HG02943 (cell line): ENCODE measurements at regions not wholly inside any gene's neighbourhood (a gene's known extent, or its start where the extent isn't known, plus 50 kb on each side); places are given as distances from the start of the nearest gene placed in this dataset.

Experiments used
- ATAC-seq: cut with Tn5 transposase; IDR thresholded peaks from one replicate; pipeline ENCODE4 v1.9.1; 2021; ENCODE audit warnings: mild to moderate bottlenecking, low read depth, moderate library complexity; ENCODE audit not compliant: unreplicated experiment

DNA sequence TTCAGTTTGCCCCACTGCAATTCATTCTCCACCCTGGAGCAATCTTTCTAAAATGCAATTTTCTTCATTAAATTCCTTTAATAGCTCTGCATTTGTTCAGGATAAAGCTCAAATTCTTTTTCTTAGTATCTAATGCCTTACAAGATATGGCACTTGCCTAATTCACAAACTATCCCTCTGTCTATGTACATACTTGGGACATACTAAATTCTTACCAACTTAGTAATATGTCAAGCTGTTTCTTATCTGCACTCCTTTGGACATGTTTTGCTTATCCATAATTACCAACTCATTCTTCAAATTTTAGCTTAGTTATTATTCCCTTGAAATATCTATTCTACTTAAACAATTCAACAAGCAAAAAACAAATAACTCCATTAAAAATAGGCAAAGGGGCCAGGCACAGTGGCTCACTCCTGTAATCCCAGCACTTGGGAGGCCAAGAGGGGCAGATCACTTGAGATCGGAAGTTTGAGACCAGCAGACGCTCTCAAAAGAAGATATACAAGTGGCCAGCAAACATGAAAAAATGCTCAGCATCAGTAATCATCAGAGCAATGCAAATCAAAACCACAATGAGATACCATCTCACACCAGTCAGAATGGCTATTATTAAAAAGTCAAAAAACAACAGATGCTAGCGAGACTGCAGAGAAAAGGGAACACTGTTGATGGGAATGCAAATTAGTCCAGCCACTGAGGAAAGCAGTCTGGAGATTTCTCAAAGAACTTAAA, 96.9 kb downstream of the FAM76B start:
- ATAC-seq = no peak

DNA sequence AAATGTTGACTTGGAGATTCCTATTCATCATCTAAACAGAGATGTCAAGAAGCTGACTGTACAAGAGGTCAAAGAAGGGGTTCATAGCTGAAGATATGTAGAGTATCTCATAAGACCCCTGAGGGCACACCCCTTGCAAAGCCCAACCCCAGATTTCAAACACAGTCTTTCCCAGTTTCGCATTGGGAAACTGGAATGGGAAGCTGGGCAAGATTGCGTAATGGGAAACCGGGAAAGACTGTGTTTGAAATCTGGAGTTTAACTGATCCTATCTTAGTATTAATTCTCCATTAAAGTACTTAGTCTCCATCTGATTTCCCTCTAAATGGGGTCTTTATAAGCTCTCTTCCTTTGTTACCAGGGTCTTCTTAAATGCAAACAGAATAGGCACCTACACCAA, 99.5 kb downstream of the FAM76B start:
- ATAC-seq = no peak

DNA sequence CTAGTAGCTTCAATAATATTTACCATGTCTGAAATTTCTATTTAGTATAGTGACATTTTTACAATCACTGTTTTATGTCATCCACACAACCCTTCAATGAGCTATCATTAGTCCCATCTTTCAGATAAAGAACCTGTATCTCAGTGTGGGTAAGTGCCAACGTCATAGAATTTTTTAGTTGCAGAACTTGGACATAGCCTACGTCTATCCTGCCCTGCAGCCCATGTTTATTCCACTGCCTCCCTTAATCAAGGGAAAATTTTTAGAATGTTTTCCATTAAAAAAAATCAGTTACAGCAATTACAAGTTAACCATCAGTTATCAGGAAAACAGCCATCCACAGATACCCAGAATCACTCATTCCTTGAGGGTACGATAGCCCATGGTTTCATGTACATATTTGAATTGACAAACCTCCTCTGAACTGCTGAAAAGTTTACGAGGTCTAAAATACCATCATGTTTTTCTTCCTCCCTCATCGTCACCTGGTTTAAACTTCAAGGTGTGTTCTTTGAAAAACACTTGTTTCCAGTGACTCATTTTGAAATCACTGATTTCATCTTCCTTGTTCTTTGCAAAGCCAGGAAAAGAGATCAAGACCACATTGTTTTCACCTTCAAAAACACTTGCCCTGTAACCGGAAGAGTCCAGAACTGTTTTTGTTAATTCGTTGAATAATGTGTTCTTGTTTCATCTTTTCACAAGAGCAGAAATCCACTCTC, 100.9 kb downstream of the FAM76B start:
- ATAC-seq = no peak

DNA sequence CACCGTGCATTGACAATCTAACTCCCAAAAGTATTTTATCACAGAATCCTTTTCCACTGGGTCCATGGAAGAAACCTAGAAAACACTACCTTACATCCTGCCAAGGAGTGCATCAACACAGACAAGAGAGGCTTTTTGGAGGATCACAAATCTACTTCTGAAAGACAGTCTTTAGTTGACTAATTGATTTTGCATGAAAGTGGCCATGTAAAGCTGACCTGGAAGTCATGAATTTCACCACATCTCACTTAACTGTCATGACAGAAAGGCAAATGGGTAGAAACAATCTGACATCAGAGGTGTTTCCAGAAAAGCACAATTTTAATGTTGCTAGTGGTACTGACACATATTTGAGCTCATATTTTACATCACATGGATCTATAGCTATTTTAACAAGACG, 101.6 kb downstream of the FAM76B start:
- ATAC-seq = no peak

DNA sequence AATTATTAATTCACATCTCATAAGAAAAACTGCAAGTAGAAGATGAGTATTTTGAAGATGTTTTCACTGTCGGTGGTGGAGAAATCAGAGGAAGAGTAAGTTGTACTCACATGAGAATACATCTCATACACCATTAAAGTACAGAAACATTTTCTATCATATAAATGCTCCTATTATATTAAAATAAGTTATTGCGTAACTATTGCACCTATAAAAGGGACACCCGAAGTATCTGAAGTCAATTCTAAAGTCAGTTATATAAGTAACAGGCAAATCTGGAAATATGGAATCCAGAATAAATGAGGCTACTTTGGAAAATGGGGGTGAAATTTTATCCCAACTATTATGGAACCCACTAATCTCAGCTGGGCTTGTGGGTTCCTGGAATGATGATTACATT, 103.3 kb downstream of the FAM76B start:
- ATAC-seq = no peak

DNA sequence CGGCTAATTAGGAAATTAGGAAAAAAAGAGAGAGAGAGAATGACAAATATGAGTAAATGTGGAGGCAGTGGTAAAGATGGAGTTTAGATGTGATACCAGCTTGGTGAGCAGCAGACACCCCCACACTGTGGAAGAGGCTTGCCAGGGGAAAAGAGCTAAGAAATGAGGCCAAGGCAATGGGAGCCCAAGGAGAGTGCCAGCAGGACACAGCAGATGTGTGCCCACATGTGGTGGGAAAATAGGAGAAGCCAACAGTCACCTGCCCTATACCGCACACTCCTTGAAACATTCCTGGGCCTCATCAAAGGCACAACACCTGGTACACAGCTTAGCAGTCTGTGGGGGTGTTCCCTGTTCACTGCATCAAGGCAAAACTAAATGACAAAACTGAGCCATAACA, 104.9 kb downstream of the FAM76B start:
- ATAC-seq = no peak

DNA sequence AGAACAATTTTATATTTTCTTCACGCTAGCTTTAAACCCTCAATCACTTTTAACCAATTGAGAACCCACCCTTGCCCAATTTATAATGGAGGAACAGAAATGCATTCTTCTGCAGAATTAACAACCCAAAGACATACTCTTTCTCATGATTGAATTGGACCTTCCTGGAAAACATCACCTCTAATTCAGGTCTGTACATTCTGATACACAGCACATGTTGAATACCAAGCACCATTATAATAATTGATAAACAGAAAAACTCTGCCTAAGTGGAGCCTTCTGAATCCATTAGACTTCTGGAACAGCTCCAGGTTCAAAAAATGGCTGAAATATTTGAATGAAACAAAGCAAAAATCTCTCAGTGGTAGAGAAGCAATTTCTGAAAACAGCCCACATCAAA, 105.4 kb downstream of the FAM76B start:
- ATAC-seq = no peak

DNA sequence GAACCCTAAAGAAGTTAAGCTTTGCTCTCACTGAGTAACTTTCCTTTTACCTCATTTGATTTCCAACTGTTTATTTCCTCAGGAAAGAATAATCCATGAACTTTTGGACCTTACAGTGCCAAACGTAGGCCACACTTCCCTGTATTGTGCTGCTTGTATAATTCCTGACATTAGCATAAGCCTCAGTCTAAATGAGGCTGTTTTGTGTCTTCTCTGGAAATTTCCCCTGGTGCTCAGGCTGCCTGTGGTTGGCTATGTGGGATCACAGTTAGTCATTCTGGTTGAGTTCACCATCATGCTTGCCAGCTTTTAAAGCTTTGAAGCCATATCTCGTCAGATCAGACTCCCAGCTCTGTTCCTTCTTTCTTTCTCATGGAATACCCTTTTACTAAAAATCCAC, 107.0 kb downstream of the FAM76B start:
- ATAC-seq = no peak

DNA sequence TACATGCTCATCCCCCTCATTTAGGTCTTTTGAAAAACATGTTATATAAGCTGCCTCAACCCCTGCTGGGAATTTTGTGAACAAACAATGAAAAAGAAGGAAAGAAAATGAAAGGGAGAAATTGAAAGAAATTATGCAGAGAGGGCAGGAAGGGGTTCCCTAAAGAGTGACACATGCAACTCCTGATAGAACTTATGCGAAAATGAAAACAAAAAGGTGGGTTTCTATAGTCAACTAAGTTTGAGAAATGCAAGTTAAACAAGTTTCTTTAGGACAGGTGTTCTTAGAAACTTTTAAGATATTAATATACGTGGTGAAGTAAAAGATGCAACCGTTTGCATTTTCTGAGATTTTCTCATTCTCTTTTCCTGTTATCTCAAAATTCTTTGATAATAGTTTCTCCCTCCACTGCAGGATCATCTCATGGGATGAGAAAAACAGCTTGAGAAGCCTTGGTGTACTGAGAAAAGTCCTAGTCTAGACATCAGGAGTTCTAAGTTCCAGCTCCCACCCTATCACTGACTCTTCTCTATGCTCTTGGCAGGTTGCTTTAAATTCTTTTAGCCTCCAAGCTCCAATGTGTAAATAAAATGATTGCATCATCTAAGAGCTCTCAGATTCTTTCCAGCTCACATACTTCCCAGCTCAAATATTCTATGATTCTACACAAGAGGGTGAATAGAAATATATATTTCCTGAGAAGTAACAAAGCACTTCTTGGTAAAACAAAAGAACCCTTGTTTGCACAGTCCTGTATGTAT, 109.2 kb downstream of the FAM76B start:
- ATAC-seq = peak; percentile 58

DNA sequence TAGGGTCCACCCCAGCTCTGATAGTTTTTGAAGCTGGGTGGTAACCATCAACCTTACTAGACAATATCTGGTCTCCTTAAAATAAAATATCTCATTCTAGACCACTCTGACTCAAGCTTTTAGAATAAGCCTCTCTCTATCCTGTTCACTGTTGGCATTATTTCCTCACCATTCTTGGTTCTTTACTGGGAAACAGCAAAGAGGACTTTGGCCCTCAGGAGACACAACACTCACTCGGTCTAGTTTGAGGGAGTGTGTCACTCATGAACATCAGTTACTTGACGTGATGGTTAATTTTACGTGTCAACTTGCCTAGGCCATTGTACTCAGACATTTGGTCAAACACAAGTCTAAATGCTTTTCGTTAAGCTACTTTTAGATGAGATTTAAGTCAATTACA, 110.6 kb downstream of the FAM76B start:
- no peak for ATAC-seq

DNA sequence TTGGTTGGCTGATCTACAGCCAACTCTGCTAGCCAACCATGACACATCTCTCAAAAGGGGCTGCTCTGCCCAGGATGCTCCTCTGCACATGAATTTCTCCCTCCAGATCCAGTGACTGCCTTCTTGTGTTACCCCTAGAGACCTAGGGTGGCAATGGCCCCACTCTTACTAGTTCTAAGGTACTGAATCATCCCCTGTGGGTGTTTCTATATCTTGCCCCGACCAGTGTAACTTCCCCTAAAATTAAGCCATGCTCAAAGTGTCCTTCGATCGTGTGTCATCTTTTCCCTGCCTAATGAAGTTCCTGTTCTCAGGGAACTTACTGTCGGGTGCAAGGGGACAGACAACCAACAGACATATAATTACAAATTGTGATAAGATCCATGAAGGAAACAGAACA, 113.3 kb downstream of the FAM76B start:
- ATAC-seq = no peak

DNA sequence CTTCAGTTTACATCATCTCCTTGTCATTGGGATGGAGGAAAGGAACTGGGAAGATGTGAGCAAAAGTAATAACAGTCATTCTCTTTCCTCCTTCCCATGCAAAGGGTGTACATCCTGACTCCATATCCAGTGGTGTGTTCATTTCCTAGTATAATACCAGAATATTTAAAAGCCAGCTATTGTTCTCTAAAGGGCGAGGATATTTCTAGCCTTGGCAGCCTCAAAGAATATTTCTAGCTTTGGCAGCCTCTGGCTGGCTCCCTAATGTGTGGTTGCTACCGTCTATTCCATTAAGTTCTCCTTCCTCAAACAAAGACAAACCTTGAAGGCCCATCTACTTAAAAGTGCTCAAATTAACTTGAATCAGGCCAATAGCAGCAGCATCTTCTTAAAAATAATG, 114.0 kb downstream of the FAM76B start:
- no peak for ATAC-seq

DNA sequence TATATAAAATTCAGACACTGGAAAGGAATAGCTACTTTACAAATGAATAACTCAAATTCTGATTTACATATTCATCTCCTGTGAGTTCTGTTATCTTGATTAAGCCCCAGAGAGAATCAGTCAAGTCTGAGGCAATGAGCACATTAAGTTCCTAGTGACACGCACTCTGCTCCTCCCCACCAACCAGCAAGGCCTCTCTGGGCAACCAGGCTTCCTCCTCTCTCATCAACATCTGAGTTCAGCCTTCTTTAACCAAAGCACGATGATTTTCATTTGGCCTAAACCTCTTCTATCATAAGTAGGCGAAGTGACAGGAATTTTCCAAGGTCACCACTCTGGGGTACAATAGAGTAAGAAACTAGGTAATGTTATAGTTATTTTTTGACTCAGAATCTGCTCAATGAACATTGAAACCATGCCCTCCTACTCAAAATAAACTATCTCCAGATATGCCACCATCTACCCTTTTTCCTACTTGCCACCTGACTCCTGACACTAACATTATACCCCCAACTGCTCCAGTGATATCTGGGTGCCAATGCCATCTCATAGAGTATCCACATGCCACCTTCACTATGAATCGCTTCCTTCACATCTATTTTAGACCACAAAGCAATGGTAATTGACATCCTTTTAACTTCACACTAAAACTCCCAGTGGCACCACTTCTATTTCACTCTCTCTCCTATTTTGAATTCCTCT, 114.8 kb downstream of the FAM76B start:
- ATAC-seq = no peak

DNA sequence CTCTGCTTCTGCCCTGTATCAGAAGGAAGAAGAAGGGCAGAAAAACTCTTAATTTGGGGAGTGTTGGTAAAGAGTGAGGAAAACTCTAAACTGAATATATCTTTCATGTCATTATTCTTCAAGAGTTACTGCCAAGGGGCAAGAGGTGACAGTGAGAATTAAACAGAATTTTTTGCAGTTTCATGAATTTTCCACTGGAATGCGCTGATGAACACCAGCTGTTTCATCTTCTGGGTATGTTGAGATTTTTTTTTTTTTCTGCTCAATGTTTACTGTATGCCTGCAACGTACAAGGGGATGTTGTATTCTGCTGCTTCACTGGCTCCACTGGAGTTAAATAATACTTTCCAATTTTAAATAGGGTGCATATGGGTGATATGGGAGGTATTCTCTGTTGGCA, 117.8 kb downstream of the FAM76B start:
- no peak for ATAC-seq

DNA sequence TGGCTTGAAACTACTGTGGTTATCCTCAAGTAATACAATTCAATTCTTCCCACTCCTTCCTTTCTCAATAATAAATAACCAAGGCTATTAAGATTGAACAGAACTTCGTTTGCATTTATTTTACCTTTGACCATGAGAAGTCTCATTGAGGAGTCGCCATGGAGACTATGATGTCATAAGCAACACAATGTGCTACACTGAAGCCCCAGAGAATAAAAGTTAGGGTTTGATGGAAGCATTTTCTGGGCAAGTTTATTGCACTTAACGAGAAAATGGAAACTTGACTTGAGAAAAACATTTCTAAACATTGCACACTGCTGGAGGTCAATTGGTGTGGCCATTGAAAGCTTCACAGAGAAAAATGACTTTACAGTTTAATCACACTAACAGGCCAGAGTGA, 121.5 kb downstream of the FAM76B start:
- ATAC-seq = no peak

DNA sequence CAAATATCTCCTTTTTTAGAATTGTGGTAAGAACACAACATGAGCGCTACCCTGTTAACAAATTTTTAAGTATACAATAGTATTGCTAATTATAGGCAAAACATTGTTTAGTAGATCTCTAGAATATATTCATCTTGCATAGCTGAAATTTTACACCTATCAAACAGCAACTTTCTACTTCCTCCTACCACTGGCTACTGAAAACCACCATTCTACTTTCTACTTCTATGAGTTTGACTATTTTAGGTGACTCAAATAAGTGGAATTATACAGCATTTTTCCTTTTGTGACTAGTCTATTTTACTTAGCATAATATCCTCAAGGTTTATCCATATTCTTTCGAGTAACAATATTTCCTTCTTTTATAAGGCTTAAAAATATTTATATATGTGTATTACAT, 128.4 kb downstream of the FAM76B start:
- ATAC-seq = no peak

DNA sequence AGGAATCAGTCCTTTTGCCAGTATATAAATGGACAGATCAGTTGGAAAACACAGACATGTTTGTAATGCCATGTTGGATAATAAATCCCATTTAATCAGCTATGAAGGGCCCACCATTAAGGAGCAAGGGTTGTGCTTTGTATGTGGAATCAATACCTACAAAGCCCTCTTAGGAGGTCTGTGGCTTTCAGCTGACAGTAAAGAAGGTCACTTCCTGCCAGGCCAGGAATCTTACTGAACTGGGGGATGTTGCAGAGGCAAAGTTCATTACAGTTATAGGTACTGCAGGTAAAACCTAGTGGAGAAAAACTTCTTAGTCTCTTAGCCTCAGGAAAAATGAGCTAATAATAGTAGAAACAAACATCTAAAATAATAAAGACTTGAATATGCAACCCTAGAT, 129.5 kb downstream of the FAM76B start:
- no peak for ATAC-seq

DNA sequence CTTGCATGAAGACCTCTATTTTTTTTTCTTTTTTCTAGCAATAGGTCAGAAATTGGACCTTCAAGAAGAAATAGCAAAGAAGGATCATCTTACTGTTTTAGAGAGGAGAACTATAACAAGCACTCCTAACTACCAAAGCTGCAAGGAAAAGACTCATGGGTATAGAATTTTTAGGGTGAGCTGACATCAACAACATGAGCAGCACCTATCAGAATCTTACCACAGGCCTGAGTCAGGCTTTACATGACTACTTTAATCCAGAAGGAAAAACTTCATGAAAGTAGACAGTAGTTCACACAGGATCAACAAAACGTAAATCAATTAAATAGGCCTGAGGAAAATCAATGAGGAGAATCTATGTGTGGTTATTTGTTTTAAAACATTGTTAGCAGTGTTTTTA, 130.5 kb downstream of the FAM76B start:
- no peak for ATAC-seq

DNA sequence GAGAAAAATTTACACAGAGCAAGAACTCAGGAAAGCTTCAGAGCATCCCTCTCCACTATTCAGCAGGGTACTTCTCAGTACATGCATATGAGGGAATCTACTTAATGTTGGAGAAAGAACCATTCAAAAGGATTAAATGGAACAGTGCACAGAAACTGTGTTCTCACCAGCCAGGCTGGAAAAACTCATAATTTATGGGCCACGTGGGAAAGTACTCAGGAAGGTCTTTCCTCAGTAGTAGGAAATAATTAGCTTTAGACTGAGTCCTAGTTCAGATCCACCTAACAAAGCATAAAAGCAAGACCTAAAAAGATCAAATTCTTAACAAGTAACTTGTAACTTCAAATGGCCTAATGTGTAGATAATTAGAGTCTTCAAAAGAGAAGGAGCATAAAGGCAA, 134.0 kb downstream of the FAM76B start:
- ATAC-seq = no peak

DNA sequence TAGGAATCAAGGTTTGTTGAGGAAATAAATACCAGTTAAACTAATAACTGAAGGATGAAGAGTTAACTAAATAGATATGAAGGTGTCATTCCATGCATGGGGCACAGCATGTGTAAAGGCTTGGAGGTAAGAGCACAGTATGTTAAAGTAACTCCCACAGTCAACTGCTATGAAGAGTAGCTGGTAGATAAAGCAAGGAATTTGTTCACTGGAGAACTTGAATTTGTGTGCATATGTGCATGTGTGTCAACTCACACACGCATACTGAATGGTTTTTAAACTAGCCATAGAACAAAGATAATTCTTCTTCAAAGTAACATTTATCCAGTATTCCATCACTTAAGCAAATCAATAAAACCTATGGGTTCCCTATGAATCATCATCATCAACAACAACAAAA, 135.9 kb downstream of the FAM76B start:
- no peak for ATAC-seq

DNA sequence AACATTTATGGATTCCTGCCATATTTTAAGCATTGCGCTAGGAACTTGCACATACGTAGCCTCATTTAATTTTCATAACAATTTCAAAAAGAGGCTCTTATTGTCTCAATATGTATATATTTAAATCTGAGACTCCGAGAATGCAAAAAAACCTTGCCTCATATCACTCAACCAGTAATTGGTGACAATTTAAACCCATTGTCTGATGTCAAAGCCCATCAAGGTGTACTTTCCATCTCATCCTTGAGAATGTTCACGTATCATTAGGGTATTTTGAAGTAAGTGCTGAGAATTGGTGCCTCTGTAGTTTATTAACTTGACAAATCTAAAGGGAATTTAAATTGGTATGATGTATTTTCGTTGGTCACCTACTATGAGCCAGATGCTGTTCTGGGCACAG, 136.5 kb downstream of the FAM76B start:
- ATAC-seq = no peak
